ENCODE measurements at regions not wholly inside any gene's neighbourhood (a gene's known extent, or its start where the extent isn't known, plus 50 kb on each side); places are given as distances from the start of the nearest gene placed in this dataset.
A peak's percentile ranks its signal among the peaks of the same experiment; 100 is the strongest.

GRCh38 chr7:98753176-98753575, 116.6 kb downstream of the TMEM130 start:
- no peaks in the 10 kb centered on the region for H3K4me1 ChIP-seq
- no peak overlapping the region for H3K27ac ChIP-seq
- H3K36me3 ChIP-seq, result no peaks in the 10 kb centered on the region
- no peaks in the 10 kb centered on the region for H3K9me3 ChIP-seq
- no peak overlapping the region for H3K4me3 ChIP-seq
- no peak for DNase-seq (ENCODE audit: low spot score)
- no peaks in the 10 kb centered on the region for H3K27me3 ChIP-seq
- no peak for TF ChIP-seq CTCF (IDR thresholded peaks at IDR 0.05)

GRCh38 chr7:98753989-98754479, 115.8 kb downstream of the TMEM130 start:
- TF ChIP-seq CTCF (IDR thresholded peaks at IDR 0.05), result no peak
- Histone ChIP-seq H3K27me3 (no peaks in the 10 kb centered on the region), H3K36me3 (no peaks in the 10 kb centered on the region), H3K9me3 (no peaks in the 10 kb centered on the region), H3K4me1 (no peaks in the 10 kb centered on the region), H3K4me3 (no peak overlapping the region), H3K27ac (no peak overlapping the region)
- no peak for DNase-seq (ENCODE audit: low spot score)

- Histone ChIP-seq H3K27me3 (no peaks in the 10 kb centered on the region), H3K4me1 (no peaks in the 10 kb centered on the region), H3K36me3 (no peaks in the 10 kb centered on the region), H3K27ac (no peak overlapping the region), H3K9me3 (no peaks in the 10 kb centered on the region), H3K4me3 (no peak overlapping the region)
- no peak for DNase-seq (ENCODE audit: low spot score)
- TF ChIP-seq CTCF (IDR thresholded peaks at IDR 0.05), result peak in 1 of 2 donors; percentile 54
These were observed 114.5 kb downstream of the TMEM130 start for GRCh38 chr7:98755138-98755898.

GRCh38 chr7:98758157-98758556, 111.7 kb downstream of the TMEM130 start:
- no peaks in the 10 kb centered on the region for H3K36me3 ChIP-seq
- no peak overlapping the region for H3K4me3 ChIP-seq
- no peak overlapping the region for H3K27ac ChIP-seq
- no peaks in the 10 kb centered on the region for H3K4me1 ChIP-seq
- no peaks in the 10 kb centered on the region for H3K9me3 ChIP-seq
- no peaks in the 10 kb centered on the region for H3K27me3 ChIP-seq
- no peak for DNase-seq (ENCODE audit: low spot score)
- TF ChIP-seq CTCF (IDR thresholded peaks at IDR 0.05), result no peak

- no peak overlapping the region for H3K27ac ChIP-seq
- H3K36me3 ChIP-seq, result no peaks in the 10 kb centered on the region
- no peaks in the 10 kb centered on the region for H3K4me1 ChIP-seq
- DNase-seq (ENCODE audit: low spot score), result no peak
- no peak overlapping the region for H3K4me3 ChIP-seq
- no peaks in the 10 kb centered on the region for H3K9me3 ChIP-seq
- no peaks in the 10 kb centered on the region for H3K27me3 ChIP-seq
- no peak for TF ChIP-seq CTCF (IDR thresholded peaks at IDR 0.05)
These were observed 109.6 kb downstream of the TMEM130 start for GRCh38 chr7:98760201-98760651.

- Histone ChIP-seq H3K27ac (no peak overlapping the region), H3K36me3 (no peaks in the 10 kb centered on the region), H3K4me3 (no peak overlapping the region), H3K4me1 (no peaks in the 10 kb centered on the region), H3K27me3 (no peaks in the 10 kb centered on the region), H3K9me3 (no peaks in the 10 kb centered on the region)
- TF ChIP-seq CTCF (IDR thresholded peaks at IDR 0.05), result no peak
- DNase-seq (ENCODE audit: low spot score), result no peak
These were observed 108.6 kb downstream of the TMEM130 start for GRCh38 chr7:98761225-98761624.
